Spleen (tissue), 11 donors: ENCODE measurements at regions not wholly inside any gene's neighbourhood (a gene's known extent, or its start where the extent isn't known, plus 50 kb on each side); places are given as distances from the start of the nearest gene placed in this dataset.

Experiments
- DNase-seq: peaks from one replicate; pipeline ENCODE4 v3.0.0-alpha.2; 2020
- H3K27ac ChIP-seq, 8 donors: fragments of 200-600 bp; sonication (generic) in 7 of 8; 1 replicate in 4 of 8; 2 replicates in 4 of 8; pipeline versions ENCODE4 v1.5.0 to v1.8.0; 2016 to 2021; ENCODE audit warnings: inconsistent platforms in 4 of 8, mild to moderate bottlenecking in 4 of 8, moderate library complexity in 1 of 8
- H3K27me3 ChIP-seq, 7 donors: fragments of 200-600 bp; sonication (generic) in 6 of 7; replicated peaks in 1 of 7; 1 replicate in 4 of 7; 2 replicates in 3 of 7; pipeline versions ENCODE4 v1.5.0 to v1.8.0; 2016 to 2021; ENCODE audit warnings: inconsistent platforms in 3 of 7, mild to moderate bottlenecking in 1 of 7
- H3K36me3 ChIP-seq, 6 donors: fragments of 200-600 bp; sonication (generic) in 5 of 6; 1 replicate in 4 of 6; 2 replicates in 2 of 6; pipeline versions ENCODE4 v1.5.0 to v1.8.0; 2016 to 2021; ENCODE audit warnings: inconsistent platforms in 2 of 6
- H3K4me1 ChIP-seq, 6 donors: fragments of 200-600 bp; sonication (generic) in 5 of 6; 1 replicate in 3 of 6; 2 replicates in 3 of 6; pipeline versions ENCODE4 v1.5.0 to v1.8.0; 2016 to 2021; ENCODE audit warnings: inconsistent platforms in 3 of 6
- H3K4me3 ChIP-seq, 8 donors: fragments of 200-600 bp; sonication (generic) in 7 of 8; 1 replicate in 4 of 8; 2 replicates in 4 of 8; pipeline versions ENCODE4 v1.5.0 to v1.8.0; 2016 to 2021; ENCODE audit warnings: inconsistent platforms in 4 of 8, mild to moderate bottlenecking in 4 of 8, moderate library complexity in 2 of 8
- H3K9me3 ChIP-seq, 8 donors: fragments of 200-600 bp; sonication (generic) in 7 of 8; 1 replicate in 4 of 8; 2 replicates in 4 of 8; pipeline versions ENCODE4 v1.5.0 to v1.8.0; 2016 to 2021; ENCODE audit warnings: inconsistent platforms in 4 of 8
- CTCF ChIP-seq, 11 experiments: fragments of 200-600 bp in 7 of 11; fragments of 450-650 bp in 4 of 11; sonication (generic) in 4 of 11; IDR thresholded peaks in 8 of 11; conservative IDR thresholded peaks in 3 of 11; 1 replicate in 7 of 11; 2 replicates in 4 of 11; pipeline versions ENCODE4 v1.4.0 to v1.8.0; 2016 to 2021; ENCODE audit warnings: antibody characterized with exemption in 11 of 11, inconsistent platforms in 4 of 11, mild to moderate bottlenecking in 1 of 11
- POLR2A ChIP-seq, 3 donors: fragments of 450-650 bp; IDR thresholded peaks; one replicate each; pipeline ENCODE4 v1.5.1; 2017; ENCODE audit warnings: antibody characterized with exemption in 3 of 3, mild to moderate bottlenecking in 1 of 3
- POLR2AphosphoS5 ChIP-seq, 3 donors: sonication (generic); formaldehyde crosslinking; IDR thresholded peaks; one replicate each; pipeline ENCODE4 v1.5.1; 2017; ENCODE audit warnings: antibody characterized with exemption in 3 of 3
- WGBS, 5 donors: extraction: QIAGEN DNeasy Blood & Tissue Kit in 3 of 5; methylation state at CpG; one replicate each; pipeline versions ENCODE4 v1.1.5 to v1.1.7; 2013 to 2018; 5-methylcytosine and 5-hydroxymethylcytosine counted together
- intact Hi-C: fragments of 100-400 bp; cut with DNase I; formaldehyde crosslinking; loops from one replicate; pipeline ENCODE4 v1.15.0; 2023; ENCODE audit warnings: low total_unique reads
- donor health status: healthy with polysubstance abuse.
- donor health status: DM: no; HTN: no; CAD: no; lungs with moderate emphysema.
- donor health status: DM: no; HTN: no; CAD: no.
- donor health status: Bipolar disorder and iron deficiency.
- donor health status: healthy.
- donor health status: DM: no; HTN: no; CAD: no.
- donor health status: DM: yes; HTN: yes; CAD: no.

- TF ChIP-seq CTCF (IDR thresholded peaks at IDR 0.05 in 8 of 11, conservative IDR thresholded peaks at IDR 0.05 in 3 of 11) = no peak
- no peak for TF ChIP-seq POLR2A (IDR thresholded peaks at IDR 0.05)
- TF ChIP-seq POLR2AphosphoS5 (IDR thresholded peaks at IDR 0.05) = no peak
- intact Hi-C loops = no loop called here
- no peak overlapping the region for H3K4me3 ChIP-seq
- no peaks in the 10 kb centered on the region for H3K27me3 ChIP-seq
- no peaks in the 10 kb centered on the region for H3K9me3 ChIP-seq
- H3K27ac ChIP-seq = no peak overlapping the region
- H3K36me3 ChIP-seq = no peaks in the 10 kb centered on the region
- no peaks in the 10 kb centered on the region for H3K4me1 ChIP-seq
- 59 to 69% (median 62%) methylated on average over 5 of the region's 5 CpGs for WGBS, 5 donors
- DNase-seq = no peak
Observed at GRCh38 chr5:107322936-107323335, 347.8 kb downstream of the EFNA5 start.

- Histone ChIP-seq H3K4me1 (no peaks in the 10 kb centered on the region), H3K27me3 (no peaks in the 10 kb centered on the region), H3K36me3 (no peaks in the 10 kb centered on the region), H3K9me3 (no peaks in the 10 kb centered on the region), H3K27ac (no peak overlapping the region), H3K4me3 (no peak overlapping the region)
- WGBS, 5 donors = 56 to 82% (median 68%) methylated on average over 1 of the region's 1 CpG
- DNase-seq = no peak
- intact Hi-C loops = no loop called here
- TF ChIP-seq POLR2AphosphoS5 (IDR thresholded peaks at IDR 0.05) (no peak), POLR2A (IDR thresholded peaks at IDR 0.05) (no peak), CTCF (IDR thresholded peaks at IDR 0.05 in 8 of 11, conservative IDR thresholded peaks at IDR 0.05 in 3 of 11) (no peak)
Observed at GRCh38 chr5:107321906-107322305, 348.8 kb downstream of the EFNA5 start.

- Histone ChIP-seq H3K27me3 (no peaks in the 10 kb centered on the region), H3K9me3 (no peaks in the 10 kb centered on the region), H3K4me1 (no peaks in the 10 kb centered on the region), H3K36me3 (no peaks in the 10 kb centered on the region), H3K27ac (no peak overlapping the region), H3K4me3 (no peak overlapping the region)
- TF ChIP-seq CTCF (IDR thresholded peaks at IDR 0.05 in 8 of 11, conservative IDR thresholded peaks at IDR 0.05 in 3 of 11) = no peak
- TF ChIP-seq POLR2AphosphoS5 (IDR thresholded peaks at IDR 0.05) = no peak
- TF ChIP-seq POLR2A (IDR thresholded peaks at IDR 0.05) = no peak
- intact Hi-C loops = no loop called here
- DNase-seq = no peak
- WGBS, 5 donors = 73 to 86% (median 81%) methylated on average over 2 of the region's 2 CpGs
Observed at GRCh38 chr5:107320846-107321245, 349.9 kb downstream of the EFNA5 start.

GRCh38 chr5:107320376-107320775 is 350.4 kb downstream of the EFNA5 start:
- WGBS, 5 donors = 92 to 100% (median 97%) methylated on average over 2 of the region's 2 CpGs

More at GRCh38 chr5:107320376-107320775, 350.4 kb downstream of the EFNA5 start:
- Histone ChIP-seq H3K27me3 (no peaks in the 10 kb centered on the region), H3K27ac (no peak overlapping the region), H3K36me3 (no peaks in the 10 kb centered on the region), H3K9me3 (no peaks in the 10 kb centered on the region), H3K4me3 (no peak overlapping the region), H3K4me1 (no peaks in the 10 kb centered on the region)
- intact Hi-C loops = no loop called here
- TF ChIP-seq POLR2A (IDR thresholded peaks at IDR 0.05) = no peak
- TF ChIP-seq CTCF (IDR thresholded peaks at IDR 0.05 in 8 of 11, conservative IDR thresholded peaks at IDR 0.05 in 3 of 11) = no peak
- TF ChIP-seq POLR2AphosphoS5 (IDR thresholded peaks at IDR 0.05) = no peak
- no peak for DNase-seq
